Esophagus muscularis mucosa (tissue), 4 donors: ENCODE measurements at regions not wholly inside any gene's neighbourhood (a gene's known extent, or its start where the extent isn't known, plus 50 kb on each side); places are given as distances from the start of the nearest gene placed in this dataset.
A peak's percentile ranks its signal among the peaks of the same experiment; 100 is the strongest.

Source experiments
- DNase-seq: peaks from one replicate; pipeline ENCODE4 v3.0.0-alpha.2; 2017; ENCODE audit errors: extremely low spot score
- H3K27ac ChIP-seq, 4 donors: fragments of 200-600 bp; sonication (generic); replicated peaks in 1 of 4; 1 replicate in 3 of 4; 2 replicates in 1 of 4; pipeline ENCODE4 v1.5.1; 2016 to 2019; ENCODE audit warnings: mild to moderate bottlenecking in 1 of 4
- H3K27me3 ChIP-seq, 4 donors: fragments of 200-600 bp; sonication (generic); one replicate each; pipeline versions ENCODE4 v1.5.1 to v1.6.0; 2016 to 2019
- H3K36me3 ChIP-seq, 4 donors: fragments of 200-600 bp; sonication (generic); one replicate each; pipeline ENCODE4 v1.5.1; 2016 to 2019
- H3K4me1 ChIP-seq, 4 donors: fragments of 200-600 bp; sonication (generic); one replicate each; pipeline ENCODE4 v1.5.1; 2016 to 2019
- H3K4me3 ChIP-seq, 4 donors: fragments of 200-600 bp; sonication (generic); 1 replicate in 2 of 4; 2 replicates in 2 of 4; pipeline ENCODE4 v1.5.1; 2016 to 2019; ENCODE audit warnings: mild to moderate bottlenecking in 4 of 4, moderate library complexity in 1 of 4
- H3K9me3 ChIP-seq, 4 donors: fragments of 200-600 bp; sonication (generic); 1 replicate in 3 of 4; 2 replicates in 1 of 4; pipeline ENCODE4 v1.5.1; 2016 to 2019
- EP300 ChIP-seq: sonication (generic); formaldehyde crosslinking; IDR thresholded peaks from one replicate; pipeline ENCODE4 v1.6.1; 2017; ENCODE audit warnings: antibody characterized with exemption
- POLR2A ChIP-seq: fragments of 450-650 bp; IDR thresholded peaks from one replicate; pipeline ENCODE4 v1.6.1; 2017; ENCODE audit warnings: antibody characterized with exemption, moderate library complexity, mild to moderate bottlenecking, low read depth
- POLR2AphosphoS5 ChIP-seq, 2 donors: sonication (generic); formaldehyde crosslinking; IDR thresholded peaks; one replicate each; pipeline ENCODE4 v1.6.1; 2017; ENCODE audit warnings: antibody characterized with exemption in 2 of 2
- WGBS: methylation state at CpG from one replicate; pipeline ENCODE4 v1.1.5; 2018; 5-methylcytosine and 5-hydroxymethylcytosine counted together
- intact Hi-C: fragments of 100-400 bp; cut with DNase I; formaldehyde crosslinking; loops from one replicate; pipeline ENCODE4 v1.15.1; 2023
- TF ChIP-seq, protein P1 (sequence below), 3 experiments: fragments of 200-600 bp in 2 of 3; fragments of 450-650 bp in 1 of 3; sonication (generic) in 2 of 3; IDR thresholded peaks; one replicate each; pipeline ENCODE4 v1.5.1; 2017 to 2019; ENCODE audit warnings: antibody characterized with exemption in 3 of 3, mild to moderate bottlenecking in 2 of 3, moderate library complexity in 1 of 3

DNA sequence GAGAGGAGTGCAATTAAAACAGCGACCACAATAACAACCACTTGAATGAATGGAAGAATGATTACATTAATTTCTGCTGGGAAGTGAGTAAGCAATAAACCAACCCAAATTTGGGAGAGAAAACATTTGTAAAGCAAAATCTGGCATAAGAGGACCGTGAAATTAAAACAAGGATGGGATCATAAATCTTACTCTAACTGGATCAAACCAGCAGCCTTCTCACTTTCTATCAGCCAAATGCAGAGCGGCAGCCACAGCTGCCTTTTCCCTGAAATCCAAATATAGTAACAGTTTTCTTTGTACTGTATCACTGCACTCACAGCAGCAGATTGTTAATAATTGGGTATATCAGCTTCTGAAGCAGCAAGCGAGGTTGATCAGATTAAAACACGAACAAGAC lies 245.2 kb upstream of the REG3G start:
- H3K27me3 ChIP-seq = no peaks in the 10 kb centered on the region
- H3K36me3 ChIP-seq = no peaks in the 10 kb centered on the region
- DNase-seq = no peak
- H3K27ac ChIP-seq = peak overlapping the region in 3 of 4 donors; percentile 15 to 40 (median 29)
- no peaks in the 10 kb centered on the region for H3K9me3 ChIP-seq
- WGBS = 10% methylated on average over 5 of the region's 5 CpGs
- no peak for TF ChIP-seq POLR2AphosphoS5 (IDR thresholded peaks at IDR 0.05)
- TF ChIP-seq EP300 = no peak
- H3K4me3 ChIP-seq = peak overlapping the region; percentile 25 to 46 (median 38)
- H3K4me1 ChIP-seq = peaks cover 0 to 23% (median 17%) of the 10 kb centered on the region in 4 donors
- intact Hi-C loops = no loop called here

DNA sequence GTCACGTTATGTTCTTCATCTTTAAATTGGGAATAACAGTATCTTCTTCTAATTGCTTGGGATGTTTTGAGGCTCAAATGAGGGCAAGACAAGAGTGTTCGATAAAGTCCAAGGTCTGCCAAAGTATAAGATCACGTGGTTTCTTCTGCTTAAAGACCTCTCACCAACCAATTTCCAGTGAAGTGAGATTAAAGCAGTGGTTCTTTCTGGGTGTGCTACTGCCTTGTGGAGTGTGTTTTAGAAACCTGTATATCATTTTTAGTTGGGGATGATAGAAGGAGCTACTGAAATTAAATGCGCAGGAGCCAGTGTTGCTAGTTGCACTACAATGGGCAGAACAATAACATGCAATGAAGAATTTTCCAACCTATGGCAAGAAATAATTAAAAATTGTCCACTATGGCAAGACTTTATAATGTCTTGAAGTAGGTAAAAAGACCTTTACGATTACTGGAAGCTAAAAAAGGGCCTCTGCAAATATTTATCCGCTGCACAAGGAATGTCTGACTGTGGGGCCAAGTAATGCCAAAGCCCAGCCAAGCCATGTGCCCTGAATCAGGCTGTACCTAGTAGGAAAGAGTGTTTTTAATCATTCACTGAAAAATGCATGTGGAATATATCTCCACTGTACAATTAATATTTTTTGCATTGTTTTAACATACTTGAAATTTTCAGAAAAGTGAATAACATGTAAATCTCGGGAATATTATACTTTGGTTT lies 244.5 kb upstream of the REG3G start:
- Histone ChIP-seq H3K9me3 (no peaks in the 10 kb centered on the region), H3K4me1 (peaks cover 0 to 23% (median 17%) of the 10 kb centered on the region in 4 donors), H3K27me3 (no peaks in the 10 kb centered on the region), H3K4me3 (peak overlapping the region in 2 of 4 donors; percentile 34 to 41), H3K27ac (peak overlapping the region in 2 of 4 donors; percentile 29 to 40), H3K36me3 (no peaks in the 10 kb centered on the region)
- DNase-seq = no peak
- intact Hi-C loops = no loop called here
- WGBS = 36% methylated on average over 7 of the region's 7 CpGs
- TF ChIP-seq, protein P1, sequence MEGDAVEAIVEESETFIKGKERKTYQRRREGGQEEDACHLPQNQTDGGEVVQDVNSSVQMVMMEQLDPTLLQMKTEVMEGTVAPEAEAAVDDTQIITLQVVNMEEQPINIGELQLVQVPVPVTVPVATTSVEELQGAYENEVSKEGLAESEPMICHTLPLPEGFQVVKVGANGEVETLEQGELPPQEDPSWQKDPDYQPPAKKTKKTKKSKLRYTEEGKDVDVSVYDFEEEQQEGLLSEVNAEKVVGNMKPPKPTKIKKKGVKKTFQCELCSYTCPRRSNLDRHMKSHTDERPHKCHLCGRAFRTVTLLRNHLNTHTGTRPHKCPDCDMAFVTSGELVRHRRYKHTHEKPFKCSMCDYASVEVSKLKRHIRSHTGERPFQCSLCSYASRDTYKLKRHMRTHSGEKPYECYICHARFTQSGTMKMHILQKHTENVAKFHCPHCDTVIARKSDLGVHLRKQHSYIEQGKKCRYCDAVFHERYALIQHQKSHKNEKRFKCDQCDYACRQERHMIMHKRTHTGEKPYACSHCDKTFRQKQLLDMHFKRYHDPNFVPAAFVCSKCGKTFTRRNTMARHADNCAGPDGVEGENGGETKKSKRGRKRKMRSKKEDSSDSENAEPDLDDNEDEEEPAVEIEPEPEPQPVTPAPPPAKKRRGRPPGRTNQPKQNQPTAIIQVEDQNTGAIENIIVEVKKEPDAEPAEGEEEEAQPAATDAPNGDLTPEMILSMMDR (IDR thresholded peaks at IDR 0.05) = no peak
- TF ChIP-seq EP300 (no peak), POLR2AphosphoS5 (IDR thresholded peaks at IDR 0.05) (no peak), POLR2A (no peak)

DNA sequence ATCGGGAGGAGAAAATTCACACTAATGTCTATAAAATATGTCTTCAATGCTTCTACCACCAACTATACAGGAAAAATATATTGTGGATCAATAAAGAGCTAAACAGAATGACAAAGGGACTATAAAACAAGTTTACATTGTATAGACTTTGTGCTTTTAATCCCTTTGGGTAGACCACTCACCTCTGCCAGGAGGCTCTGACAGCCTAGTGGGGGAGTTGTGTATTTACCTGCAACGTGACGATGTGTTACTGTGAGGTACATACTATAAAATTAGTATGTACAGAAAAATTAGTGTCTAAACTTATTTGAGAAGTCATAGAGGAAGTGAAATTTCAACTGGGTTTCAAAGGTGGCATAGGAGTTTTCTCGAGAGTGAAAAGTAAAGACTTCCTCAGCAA lies 243.3 kb upstream of the REG3G start:
- Histone ChIP-seq H3K27ac (no peak overlapping the region), H3K36me3 (no peaks in the 10 kb centered on the region), H3K4me1 (peaks cover 0 to 23% (median 17%) of the 10 kb centered on the region in 4 donors), H3K4me3 (no peak overlapping the region), H3K9me3 (no peaks in the 10 kb centered on the region), H3K27me3 (no peaks in the 10 kb centered on the region)
- intact Hi-C loops = no loop called here
- TF ChIP-seq POLR2A = no peak
- TF ChIP-seq POLR2AphosphoS5 (IDR thresholded peaks at IDR 0.05) = no peak
- TF ChIP-seq, protein P1 (IDR thresholded peaks at IDR 0.05) = no peak
- TF ChIP-seq EP300 = no peak
- DNase-seq = no peak
- 92% methylated on average over 4 of the region's 4 CpGs for WGBS

DNA sequence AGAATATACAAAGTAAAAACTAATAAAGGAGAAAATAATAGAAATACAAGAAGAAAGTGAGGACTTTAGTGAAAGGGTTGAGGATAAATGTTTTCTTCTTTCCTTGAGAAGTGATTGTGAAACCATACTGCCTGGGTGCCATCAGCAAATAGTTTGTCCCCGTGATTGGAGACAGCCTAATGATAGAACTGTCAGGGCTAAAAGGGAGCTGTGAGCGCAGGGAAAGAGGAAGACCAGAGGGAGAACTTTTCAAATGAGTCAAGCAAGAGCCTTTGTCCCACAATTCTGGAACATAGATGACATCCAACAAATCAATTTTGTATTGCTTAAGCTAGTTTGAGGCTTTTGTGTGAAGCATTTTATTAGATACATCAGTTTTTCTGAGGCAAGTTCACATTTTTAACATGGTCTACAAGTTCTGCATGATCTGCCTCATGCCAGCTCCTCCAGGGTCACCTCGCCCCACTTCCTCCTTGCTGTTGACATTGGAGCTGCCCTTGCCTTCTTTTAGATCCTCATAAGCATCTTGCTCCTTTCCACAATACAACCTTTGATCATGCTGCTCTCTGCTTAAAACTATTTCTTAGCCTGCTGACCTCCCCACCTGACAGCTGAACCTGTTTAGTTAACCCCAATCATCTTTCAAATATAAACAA lies 213.4 kb upstream of the REG3G start:
- TF ChIP-seq, protein P1 (IDR thresholded peaks at IDR 0.05) = no peak
- TF ChIP-seq EP300 = no peak
- no peak for TF ChIP-seq POLR2AphosphoS5 (IDR thresholded peaks at IDR 0.05)
- TF ChIP-seq POLR2A = no peak
- 53% methylated on average over 3 of the region's 3 CpGs for WGBS
- no peak overlapping the region for H3K4me3 ChIP-seq
- no peaks in the 10 kb centered on the region for H3K36me3 ChIP-seq
- H3K27me3 ChIP-seq = no peaks in the 10 kb centered on the region
- H3K27ac ChIP-seq = no peak overlapping the region
- DNase-seq = no peak
- H3K4me1 ChIP-seq = no peaks in the 10 kb centered on the region
- no peaks in the 10 kb centered on the region for H3K9me3 ChIP-seq
- intact Hi-C loops = no loop called here

DNA sequence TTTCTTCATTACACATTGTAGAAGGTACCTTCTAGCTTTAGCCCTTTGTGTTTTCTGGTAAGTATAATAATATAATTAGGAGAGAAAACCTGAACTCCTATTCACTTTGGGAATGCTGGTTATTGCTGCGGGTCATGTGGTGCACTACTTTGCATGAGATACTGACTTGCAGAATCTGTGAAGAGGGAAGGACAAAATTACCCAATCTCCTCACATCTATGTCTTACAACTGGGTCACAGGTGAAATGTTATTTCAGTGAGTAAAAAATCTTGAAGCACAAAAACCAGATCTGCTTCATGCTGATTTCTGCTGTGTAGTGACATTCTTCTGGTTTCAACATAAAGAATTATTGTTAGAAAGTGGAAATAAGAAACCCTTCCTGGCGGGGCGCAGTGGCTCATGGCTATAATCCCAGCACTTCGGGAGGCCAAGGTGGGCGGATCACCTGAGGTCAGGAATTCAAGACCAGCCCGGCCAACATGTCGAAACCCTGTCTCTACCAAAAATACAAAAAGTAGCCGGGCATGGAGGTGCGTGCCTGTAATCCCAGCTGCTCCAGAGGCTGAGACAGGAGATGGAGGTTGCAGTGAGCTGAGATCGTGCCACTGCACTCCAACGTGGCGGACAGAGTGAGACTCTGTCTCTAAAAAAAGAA lies 211.0 kb upstream of the REG3G start:
- H3K4me3 ChIP-seq = no peak overlapping the region
- no peaks in the 10 kb centered on the region for H3K36me3 ChIP-seq
- no peaks in the 10 kb centered on the region for H3K27me3 ChIP-seq
- no peaks in the 10 kb centered on the region for H3K9me3 ChIP-seq
- WGBS = 86% methylated on average over 12 of the region's 12 CpGs
- TF ChIP-seq POLR2AphosphoS5 (IDR thresholded peaks at IDR 0.05) (no peak), EP300 (no peak)
- TF ChIP-seq, protein P1 (IDR thresholded peaks at IDR 0.05) = no peak
- no peak for DNase-seq
- no peaks in the 10 kb centered on the region for H3K4me1 ChIP-seq
- H3K27ac ChIP-seq = no peak overlapping the region
- intact Hi-C loops = no loop called here
